Neural progenitor cell (in vitro differentiated cells): ENCODE measurements at regions not wholly inside any gene's neighbourhood (a gene's known extent, or its start where the extent isn't known, plus 50 kb on each side); places are given as distances from the start of the nearest gene placed in this dataset.

ENCODE experiments used
- EZH2phosphoT487 ChIP-seq: fragments of 200-600 bp; sonication (generic); IDR thresholded peaks from 2 replicates; pipeline ENCODE4 v1.6.1; 2017; ENCODE audit warnings: antibody characterized with exemption
- TF ChIP-seq, protein P1 (sequence below): fragments of 200-600 bp; sonication (generic); IDR thresholded peaks from 2 replicates; pipeline ENCODE4 v1.5.1; 2017; ENCODE audit warnings: antibody characterized with exemption, mild to moderate bottlenecking

DNA sequence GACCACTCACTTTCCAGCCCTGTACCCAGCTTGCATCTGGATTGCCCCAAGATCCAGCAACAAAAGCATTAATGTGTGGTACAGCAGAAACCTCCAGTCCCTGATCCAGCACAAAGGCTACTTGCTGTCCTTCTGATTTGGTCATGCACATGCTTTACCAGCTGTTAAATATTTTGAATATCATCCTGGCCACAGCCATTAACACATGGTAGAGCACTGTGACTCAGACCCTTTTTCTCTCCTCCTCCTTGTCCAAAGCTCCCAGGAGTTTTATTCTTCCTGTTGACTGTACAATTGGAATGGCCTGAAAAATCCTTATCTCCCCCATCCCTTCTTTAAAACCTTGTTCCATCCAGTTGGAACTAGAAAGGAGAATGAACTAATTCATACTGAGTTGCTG lies 419.7 kb upstream of the TNP1 start:
- TF ChIP-seq, protein P1, sequence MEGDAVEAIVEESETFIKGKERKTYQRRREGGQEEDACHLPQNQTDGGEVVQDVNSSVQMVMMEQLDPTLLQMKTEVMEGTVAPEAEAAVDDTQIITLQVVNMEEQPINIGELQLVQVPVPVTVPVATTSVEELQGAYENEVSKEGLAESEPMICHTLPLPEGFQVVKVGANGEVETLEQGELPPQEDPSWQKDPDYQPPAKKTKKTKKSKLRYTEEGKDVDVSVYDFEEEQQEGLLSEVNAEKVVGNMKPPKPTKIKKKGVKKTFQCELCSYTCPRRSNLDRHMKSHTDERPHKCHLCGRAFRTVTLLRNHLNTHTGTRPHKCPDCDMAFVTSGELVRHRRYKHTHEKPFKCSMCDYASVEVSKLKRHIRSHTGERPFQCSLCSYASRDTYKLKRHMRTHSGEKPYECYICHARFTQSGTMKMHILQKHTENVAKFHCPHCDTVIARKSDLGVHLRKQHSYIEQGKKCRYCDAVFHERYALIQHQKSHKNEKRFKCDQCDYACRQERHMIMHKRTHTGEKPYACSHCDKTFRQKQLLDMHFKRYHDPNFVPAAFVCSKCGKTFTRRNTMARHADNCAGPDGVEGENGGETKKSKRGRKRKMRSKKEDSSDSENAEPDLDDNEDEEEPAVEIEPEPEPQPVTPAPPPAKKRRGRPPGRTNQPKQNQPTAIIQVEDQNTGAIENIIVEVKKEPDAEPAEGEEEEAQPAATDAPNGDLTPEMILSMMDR: no peak
- TF ChIP-seq EZH2phosphoT487: no peak
